Adipocyte (in vitro differentiated cells): ENCODE measurements at regions not wholly inside any gene's neighbourhood (a gene's known extent, or its start where the extent isn't known, plus 50 kb on each side); places are given as distances from the start of the nearest gene placed in this dataset.

Source experiments
- DNase-seq: peaks from one replicate; pipeline ENCODE4 v3.0.0-alpha.2; 2015; ENCODE audit warnings: low read depth
- H3K27me3 ChIP-seq: replicated peaks from 2 replicates; pipeline ENCODE4 v1.7.0; 2013; ENCODE audit warnings: mild to moderate bottlenecking, low read length, moderate library complexity; ENCODE audit not compliant: control insufficient read depth, insufficient read depth
- H3K36me3 ChIP-seq: 2 replicates; pipeline ENCODE4 v1.7.0; 2013; ENCODE audit warnings: low read length, mild to moderate bottlenecking, moderate library complexity; ENCODE audit not compliant: control insufficient read depth, insufficient read depth, severe bottlenecking
- H3K4me1 ChIP-seq: 2 replicates; pipeline ENCODE4 v1.7.0; 2013; ENCODE audit warnings: mild to moderate bottlenecking, low read length, moderate library complexity; ENCODE audit not compliant: control insufficient read depth, insufficient read depth
- H3K4me3 ChIP-seq: 2 replicates; pipeline ENCODE4 v1.7.0; 2013; ENCODE audit warnings: mild to moderate bottlenecking, low read length, moderate library complexity
- H3K9ac ChIP-seq: 2 replicates; pipeline ENCODE4 v1.7.0; 2013; ENCODE audit warnings: mild to moderate bottlenecking, low read length, moderate library complexity
- H3K9me3 ChIP-seq: 2 replicates; pipeline ENCODE4 v1.7.0; 2013; ENCODE audit warnings: mild to moderate bottlenecking, low read length, moderate library complexity; ENCODE audit not compliant: control insufficient read depth

DNA sequence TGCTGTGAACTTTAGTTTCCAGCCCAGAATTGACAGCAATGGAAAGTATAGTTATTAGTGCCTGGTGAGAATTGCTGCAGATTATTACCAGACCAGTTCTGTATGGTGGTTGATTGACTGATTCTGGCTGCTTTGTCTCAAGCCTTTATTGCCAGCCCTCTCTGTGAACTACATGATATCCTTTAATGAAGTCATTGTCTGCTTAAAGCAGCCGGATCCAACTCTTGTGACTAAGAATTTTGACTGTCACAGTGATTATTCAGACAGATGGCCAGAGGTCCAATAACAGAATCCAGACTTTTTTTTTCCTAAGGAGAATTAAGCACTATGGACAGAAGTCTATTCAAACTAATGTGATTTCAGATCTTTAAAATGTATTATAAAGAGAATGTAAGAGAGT, 1548.6 kb upstream of the B3GALT2 start:
- Histone ChIP-seq H3K36me3 (no peaks in the 10 kb centered on the region), H3K27me3 (no peaks in the 10 kb centered on the region), H3K4me1 (no peaks in the 10 kb centered on the region), H3K4me3 (no peak overlapping the region), H3K9ac (no peak overlapping the region), H3K9me3 (no peaks in the 10 kb centered on the region)
- DNase-seq: no peak

DNA sequence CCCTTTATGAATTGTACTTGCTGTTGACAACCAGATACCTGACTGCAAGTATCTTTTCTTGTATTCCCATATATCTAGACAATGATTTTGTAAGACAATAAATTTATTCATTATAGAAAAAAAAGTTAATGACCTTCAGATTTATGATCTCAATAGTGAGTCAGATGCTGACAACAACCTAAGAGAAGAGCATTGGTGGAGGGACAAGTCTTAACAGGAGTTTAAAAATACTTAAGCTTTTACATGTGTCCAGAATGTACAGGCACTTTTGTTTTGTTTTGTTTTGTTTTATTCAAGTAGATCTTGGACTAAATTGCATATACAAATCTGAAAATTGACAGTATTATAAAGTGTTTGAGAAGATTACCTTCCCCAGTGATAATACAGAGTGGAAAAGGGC, 1544.6 kb upstream of the B3GALT2 start:
- Histone ChIP-seq H3K4me3 (no peak overlapping the region), H3K27me3 (no peaks in the 10 kb centered on the region), H3K36me3 (no peaks in the 10 kb centered on the region), H3K9ac (no peak overlapping the region), H3K4me1 (no peaks in the 10 kb centered on the region), H3K9me3 (no peaks in the 10 kb centered on the region)
- no peak for DNase-seq

DNA sequence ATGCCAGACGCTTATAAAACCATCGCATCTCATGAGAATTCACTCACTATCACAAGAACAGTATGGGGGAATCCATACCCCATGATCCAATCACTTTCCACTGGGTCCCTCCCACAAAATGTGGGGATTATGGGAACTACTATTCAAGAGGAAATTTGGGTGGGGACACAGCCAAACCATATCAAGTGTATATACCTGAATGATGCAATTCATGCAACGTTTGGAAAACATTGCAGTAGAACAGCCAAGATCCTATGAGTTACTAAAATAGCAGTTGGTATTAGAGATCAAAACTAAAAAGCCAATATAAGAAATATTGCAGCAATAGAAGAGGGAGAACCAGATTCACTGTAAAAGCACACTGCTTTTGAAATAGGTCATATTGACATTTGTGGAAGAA, 1543.9 kb upstream of the B3GALT2 start:
- no peaks in the 10 kb centered on the region for H3K9me3 ChIP-seq
- H3K4me1 ChIP-seq: no peaks in the 10 kb centered on the region
- no peaks in the 10 kb centered on the region for H3K27me3 ChIP-seq
- no peaks in the 10 kb centered on the region for H3K36me3 ChIP-seq
- H3K9ac ChIP-seq: no peak overlapping the region
- DNase-seq: no peak
- H3K4me3 ChIP-seq: no peak overlapping the region

DNA sequence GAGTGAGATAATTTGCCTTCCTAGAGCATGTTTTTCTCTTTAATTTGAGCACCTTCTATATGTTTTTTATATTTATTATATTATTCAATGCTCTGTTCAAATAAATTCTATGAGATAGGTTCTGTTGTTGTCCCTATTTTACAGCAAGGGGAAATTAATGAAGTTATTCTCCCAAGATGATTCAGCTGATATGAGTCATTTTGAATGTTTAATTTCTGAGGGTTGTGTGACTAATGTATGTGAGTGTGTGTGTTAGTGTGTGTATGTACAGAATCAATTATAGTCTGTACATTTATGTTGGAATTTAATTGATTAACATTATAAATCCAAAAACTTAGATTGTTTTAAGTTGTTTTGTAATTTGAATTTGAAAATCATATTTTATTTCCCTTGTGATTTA, 1536.7 kb upstream of the B3GALT2 start:
- no peak overlapping the region for H3K9ac ChIP-seq
- no peak for DNase-seq
- H3K4me3 ChIP-seq: no peak overlapping the region
- H3K36me3 ChIP-seq: no peaks in the 10 kb centered on the region
- no peaks in the 10 kb centered on the region for H3K4me1 ChIP-seq
- H3K9me3 ChIP-seq: no peaks in the 10 kb centered on the region
- H3K27me3 ChIP-seq: no peaks in the 10 kb centered on the region

DNA sequence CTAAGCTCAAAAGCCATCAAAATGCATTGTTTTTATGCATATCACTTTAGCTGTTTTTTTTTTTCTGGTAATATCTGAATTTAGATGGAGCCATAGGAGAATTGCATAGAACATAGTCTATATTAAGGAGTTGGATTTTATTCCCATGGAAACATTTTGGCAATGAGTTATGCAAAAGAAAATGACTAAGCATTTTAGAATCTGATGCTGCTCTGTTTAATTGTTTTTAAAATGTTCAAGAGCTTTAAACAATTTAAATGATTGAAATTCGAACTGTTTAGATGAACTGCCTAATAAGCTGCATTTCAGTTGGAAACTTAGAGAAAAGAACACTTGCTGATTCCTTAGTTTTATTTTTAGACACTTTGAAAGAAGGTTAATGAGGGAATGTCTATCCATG, 1531.5 kb upstream of the B3GALT2 start:
- Histone ChIP-seq H3K36me3 (no peaks in the 10 kb centered on the region), H3K4me3 (no peak overlapping the region), H3K9ac (no peak overlapping the region), H3K27me3 (no peaks in the 10 kb centered on the region), H3K4me1 (no peaks in the 10 kb centered on the region), H3K9me3 (no peaks in the 10 kb centered on the region)
- peak; percentile 72 for DNase-seq

DNA sequence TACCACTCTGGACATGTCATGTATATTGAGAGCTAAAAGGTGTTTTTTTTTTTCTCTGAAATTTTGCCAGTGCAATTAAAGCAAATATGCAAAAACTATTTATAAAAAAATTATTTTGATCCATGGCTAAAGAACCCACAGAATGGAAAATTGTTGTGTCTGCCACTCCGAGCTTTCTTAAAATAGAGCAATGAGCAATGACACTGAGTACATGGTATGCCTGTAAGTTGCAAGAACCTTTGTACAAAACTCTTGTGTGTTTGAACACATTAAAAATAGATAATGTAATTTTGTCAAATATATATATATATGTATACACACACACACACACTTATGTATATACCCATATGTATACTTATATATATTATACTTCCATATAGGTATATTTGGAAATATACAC, 1530.9 kb upstream of the B3GALT2 start:
- Histone ChIP-seq H3K27me3 (no peaks in the 10 kb centered on the region), H3K4me3 (no peak overlapping the region), H3K36me3 (no peaks in the 10 kb centered on the region), H3K4me1 (no peaks in the 10 kb centered on the region), H3K9ac (no peak overlapping the region), H3K9me3 (no peaks in the 10 kb centered on the region)
- DNase-seq: peak; percentile 11

DNA sequence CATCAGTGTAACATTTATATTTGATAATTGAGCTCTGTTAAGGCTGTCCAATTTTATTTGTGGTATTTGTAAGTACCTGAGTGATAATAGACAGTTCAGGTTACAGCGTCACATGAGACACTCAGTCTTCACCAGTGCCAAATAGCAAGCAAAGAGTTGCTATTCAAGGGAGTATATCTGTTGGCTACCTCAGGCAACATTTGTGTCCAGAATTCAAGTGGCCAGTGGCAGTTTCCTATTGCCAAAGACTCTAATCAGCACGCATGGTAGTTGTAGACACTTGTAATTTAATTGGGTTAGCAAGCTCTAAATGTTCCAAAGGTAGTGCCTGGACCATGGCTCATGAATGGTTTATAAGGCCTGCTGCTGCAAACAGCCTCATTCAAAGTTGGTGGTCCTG, 1524.3 kb upstream of the B3GALT2 start:
- Histone ChIP-seq H3K9me3 (no peaks in the 10 kb centered on the region), H3K27me3 (no peaks in the 10 kb centered on the region), H3K4me3 (no peak overlapping the region), H3K9ac (no peak overlapping the region), H3K36me3 (no peaks in the 10 kb centered on the region), H3K4me1 (no peaks in the 10 kb centered on the region)
- no peak for DNase-seq

DNA sequence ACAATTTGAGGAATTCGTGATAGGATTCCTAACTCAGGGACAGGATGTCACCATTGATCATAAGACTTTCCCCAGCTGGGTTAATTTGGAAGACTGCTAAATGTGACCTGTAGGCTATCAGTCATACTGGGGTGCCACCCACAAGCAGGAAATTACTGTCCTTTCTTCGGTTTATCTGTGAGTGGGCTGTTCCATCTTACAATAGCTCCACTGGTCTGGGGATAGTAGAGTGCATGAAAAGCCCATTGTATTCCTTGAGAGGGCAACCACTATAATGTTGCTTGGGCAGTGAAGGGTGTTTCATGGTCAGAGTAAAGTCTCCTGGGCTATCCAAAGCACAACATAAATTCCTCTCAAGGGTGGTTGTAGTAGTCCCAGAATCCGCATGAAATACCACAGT, 1523.0 kb upstream of the B3GALT2 start:
- no peaks in the 10 kb centered on the region for H3K4me1 ChIP-seq
- DNase-seq: no peak
- H3K4me3 ChIP-seq: no peak overlapping the region
- no peaks in the 10 kb centered on the region for H3K36me3 ChIP-seq
- H3K27me3 ChIP-seq: no peaks in the 10 kb centered on the region
- H3K9me3 ChIP-seq: no peaks in the 10 kb centered on the region
- no peak overlapping the region for H3K9ac ChIP-seq

DNA sequence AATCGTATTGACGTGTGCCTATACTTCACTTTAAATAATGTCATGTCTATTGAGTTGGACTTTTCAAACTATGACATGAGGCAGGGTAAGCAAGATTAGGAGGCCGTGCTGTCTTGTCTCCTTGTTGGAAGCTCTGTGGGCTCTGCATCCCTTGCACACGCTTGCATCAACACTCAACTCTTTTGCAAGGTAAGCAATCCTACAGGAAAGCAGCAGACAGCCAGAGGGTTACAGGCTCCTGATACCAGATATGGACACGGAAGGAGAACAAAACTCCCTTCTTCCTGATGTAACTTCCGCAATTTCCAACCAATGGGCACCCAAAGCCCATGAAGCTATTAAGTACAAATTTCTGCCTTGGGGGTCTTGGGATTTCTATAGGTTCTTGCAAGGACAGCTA, 1520.7 kb upstream of the B3GALT2 start:
- H3K36me3 ChIP-seq: no peaks in the 10 kb centered on the region
- no peak overlapping the region for H3K4me3 ChIP-seq
- no peaks in the 10 kb centered on the region for H3K9me3 ChIP-seq
- no peaks in the 10 kb centered on the region for H3K4me1 ChIP-seq
- H3K27me3 ChIP-seq: no peaks in the 10 kb centered on the region
- DNase-seq: no peak
- H3K9ac ChIP-seq: no peak overlapping the region

DNA sequence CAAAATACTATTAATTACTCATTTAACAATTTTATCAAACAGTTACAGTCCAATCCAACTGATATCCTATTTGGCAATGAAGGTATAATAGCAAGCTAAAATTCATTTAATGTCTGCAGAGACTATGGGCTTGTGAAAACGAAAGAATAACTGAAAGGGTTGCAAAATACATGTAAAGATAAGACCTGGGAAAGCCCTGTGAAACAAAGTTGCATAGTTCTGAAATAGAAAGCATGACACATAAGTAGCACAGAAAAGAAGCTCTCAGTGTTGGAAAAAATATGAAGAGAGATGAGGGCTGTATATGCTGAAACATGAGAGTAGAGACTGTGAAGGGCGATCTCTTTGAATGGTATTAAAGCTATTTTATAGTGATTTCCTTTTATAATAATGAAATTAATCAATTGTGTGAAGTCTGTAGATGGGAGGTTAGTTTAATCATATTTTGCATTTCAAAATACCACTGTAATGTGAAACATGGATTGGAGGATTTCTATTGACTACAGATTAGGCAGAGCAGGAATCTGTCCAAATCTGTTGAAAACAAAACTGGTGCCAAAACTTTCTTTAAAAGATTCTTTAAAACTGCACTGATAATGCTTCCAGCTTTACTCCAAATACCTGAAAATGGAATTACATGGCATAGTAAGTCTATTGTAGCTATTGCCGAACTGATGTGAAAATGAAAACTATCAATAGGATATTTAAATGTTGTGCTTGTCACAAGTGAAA, 1518.9 kb upstream of the B3GALT2 start:
- no peak overlapping the region for H3K9ac ChIP-seq
- no peaks in the 10 kb centered on the region for H3K9me3 ChIP-seq
- H3K27me3 ChIP-seq: no peaks in the 10 kb centered on the region
- peak overlapping the region; percentile 41 for H3K4me3 ChIP-seq
- H3K4me1 ChIP-seq: no peaks in the 10 kb centered on the region
- no peaks in the 10 kb centered on the region for H3K36me3 ChIP-seq
- peak; percentile 77 for DNase-seq

DNA sequence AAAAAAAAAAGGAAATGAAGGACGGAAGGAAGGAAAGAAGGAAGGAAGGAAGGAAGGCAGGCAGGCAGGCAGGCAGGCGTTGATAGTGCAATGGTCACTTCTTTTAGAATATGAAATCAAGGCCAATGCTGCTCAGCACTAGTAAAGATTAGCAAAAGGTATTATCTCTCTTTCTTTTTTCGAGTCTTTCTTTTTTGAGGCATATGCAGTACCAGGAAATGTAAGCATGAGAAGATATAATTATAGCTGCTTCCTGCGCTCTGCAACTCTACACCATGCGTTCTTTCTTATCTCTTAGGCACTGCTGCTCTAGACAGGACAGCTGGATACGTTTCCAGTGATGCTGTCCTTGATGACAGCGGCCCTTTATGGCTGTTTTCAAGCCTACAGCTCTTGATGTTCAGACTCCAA, 1512.5 kb upstream of the B3GALT2 start:
- Histone ChIP-seq H3K9ac (no peak overlapping the region), H3K4me3 (no peak overlapping the region), H3K36me3 (no peaks in the 10 kb centered on the region), H3K4me1 (no peaks in the 10 kb centered on the region), H3K27me3 (no peaks in the 10 kb centered on the region), H3K9me3 (no peaks in the 10 kb centered on the region)
- no peak for DNase-seq

DNA sequence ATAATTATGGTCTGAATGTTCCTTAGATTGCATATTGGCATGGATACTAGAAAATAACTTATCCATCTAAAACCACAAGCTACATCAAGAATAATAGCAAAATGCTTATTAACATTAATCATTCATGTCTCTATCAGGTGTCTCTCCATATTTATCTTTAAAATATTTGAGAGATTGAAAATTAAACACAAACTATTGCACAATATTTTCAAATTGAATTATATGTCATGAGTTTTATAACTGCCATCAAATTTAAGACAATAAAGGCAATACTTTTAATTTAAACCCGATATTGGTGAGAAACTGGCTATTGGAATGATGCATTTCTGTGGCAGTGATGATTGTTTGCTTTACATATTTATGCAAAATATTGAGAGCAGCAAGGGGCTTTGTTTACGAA, 1506.8 kb upstream of the B3GALT2 start:
- H3K4me3 ChIP-seq: no peak overlapping the region
- H3K36me3 ChIP-seq: no peaks in the 10 kb centered on the region
- DNase-seq: no peak
- H3K9ac ChIP-seq: no peak overlapping the region
- H3K9me3 ChIP-seq: no peaks in the 10 kb centered on the region
- H3K4me1 ChIP-seq: no peaks in the 10 kb centered on the region
- H3K27me3 ChIP-seq: no peaks in the 10 kb centered on the region
